GM18909 (cell line): ENCODE measurements at regions not wholly inside any gene's neighbourhood (a gene's known extent, or its start where the extent isn't known, plus 50 kb on each side); places are given as distances from the start of the nearest gene placed in this dataset.
"Not testable (repeated sequence)": the region's sequence is repeated elsewhere in the genome, so short reads cannot be mapped to it uniquely, and the experiment has no call there.

Experiments used
- ATAC-seq: cut with Tn5 transposase; IDR thresholded peaks from one replicate; pipeline ENCODE4 v1.9.1; 2021; ENCODE audit warnings: mild to moderate bottlenecking; ENCODE audit not compliant: unreplicated experiment, poor library complexity

GRCh38 chrX:131219271-131219670 lies 69.8 kb downstream of the IGSF1 start:
- no peak for ATAC-seq

GRCh38 chrX:131217989-131218388 lies 71.1 kb downstream of the IGSF1 start:
- no peak for ATAC-seq

- ATAC-seq = peak; percentile 68
These were observed 72.3 kb downstream of the IGSF1 start for GRCh38 chrX:131216828-131217227.

GRCh38 chrX:131213400-131213799 lies 75.7 kb downstream of the IGSF1 start:
- no peak for ATAC-seq

- no peak for ATAC-seq
These were observed 86.3 kb downstream of the IGSF1 start for GRCh38 chrX:131202766-131203165.

GRCh38 chrX:131201986-131202385 lies 87.1 kb downstream of the IGSF1 start:
- ATAC-seq = no peak

- ATAC-seq = no peak
These were observed 90.0 kb downstream of the IGSF1 start for GRCh38 chrX:131199091-131199490.

- ATAC-seq = no peak
These were observed 101.9 kb downstream of the IGSF1 start for GRCh38 chrX:131187206-131187605.

GRCh38 chrX:131170148-131170547 lies 112.0 kb downstream of the ARHGAP36 start:
- ATAC-seq = no peak

- not testable (repeated sequence) for ATAC-seq
These were observed 105.5 kb downstream of the ARHGAP36 start for GRCh38 chrX:131163645-131164044.

- ATAC-seq = not testable (repeated sequence)
These were observed 99.5 kb downstream of the ARHGAP36 start for GRCh38 chrX:131157656-131158055.

- ATAC-seq = no peak
These were observed 88.6 kb downstream of the ARHGAP36 start for GRCh38 chrX:131146702-131147101.
